ENCODE measurements at regions not wholly inside any gene's neighbourhood (a gene's known extent, or its start where the extent isn't known, plus 50 kb on each side); places are given as distances from the start of the nearest gene placed in this dataset.

GRCh38 chr20:11555510-11555909, 362.2 kb upstream of the BTBD3 start:
- H3F3A ChIP-seq (ENCODE audit: low read depth) = no peaks in the 10 kb centered on the region
- no peak overlapping the region for H2AFZ ChIP-seq (ENCODE audit: low read length)
- no peaks in the 10 kb centered on the region for H3K9me3 ChIP-seq (ENCODE audit: insufficient read depth, low read depth, low read length)
- H3K27me3 ChIP-seq (ENCODE audit: insufficient read depth, low read length, poor library complexity, severe bottlenecking) = no peaks in the 10 kb centered on the region
- no peaks in the 10 kb centered on the region for H3K9me2 ChIP-seq (replicated peaks; ENCODE audit: low read depth, low read length)
- TF ChIP-seq EZH2phosphoT487 (IDR thresholded peaks at IDR 0.05; ENCODE audit: borderline replicate concordance) (no peak), CTCF (conservative IDR thresholded peaks at IDR 0.05; ENCODE audit: low read length) (no peak)
- no peak overlapping the region for H3K9ac ChIP-seq (ENCODE audit: low read depth, low read length, poor library complexity, severe bottlenecking)
- H3K36me3 ChIP-seq (ENCODE audit: insufficient read depth, low read length) = no peaks in the 10 kb centered on the region
- H3K4me1 ChIP-seq (ENCODE audit: insufficient read depth, low read length, poor library complexity, severe bottlenecking) = no peaks in the 10 kb centered on the region
- H4K20me1 ChIP-seq (ENCODE audit: insufficient read depth, low read length, poor library complexity, severe bottlenecking) = no peaks in the 10 kb centered on the region
- no peak overlapping the region for H3K4me3 ChIP-seq (ENCODE audit: low read length, poor library complexity, severe bottlenecking)
- no peak overlapping the region for H3K4me2 ChIP-seq (ENCODE audit: low read depth, low read length, poor library complexity, severe bottlenecking)
- no peaks in the 10 kb centered on the region for H3K79me2 ChIP-seq (ENCODE audit: insufficient read depth, low read length)

DNA sequence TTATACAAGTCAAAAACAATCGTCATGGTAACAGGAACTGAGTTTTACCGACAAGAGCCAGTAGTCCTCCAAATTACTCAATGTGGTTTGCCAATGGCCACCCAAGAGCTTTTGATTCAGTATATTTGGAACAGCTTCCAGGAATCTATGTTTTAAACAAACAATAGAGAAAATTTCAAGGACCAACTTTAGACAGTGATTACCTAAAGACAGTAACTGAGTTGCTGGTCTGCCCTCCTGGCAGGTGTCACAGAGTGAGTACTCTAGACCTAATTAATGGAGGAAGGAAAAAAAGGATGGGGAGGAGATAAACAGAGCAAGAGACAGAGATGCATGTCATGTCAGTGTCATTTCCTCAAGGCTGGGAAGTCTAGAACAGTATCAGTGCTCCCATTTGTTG, 361.3 kb upstream of the BTBD3 start:
- Histone ChIP-seq H3F3A (ENCODE audit: low read depth) (no peaks in the 10 kb centered on the region), H4K20me1 (ENCODE audit: insufficient read depth, low read length, poor library complexity, severe bottlenecking) (no peaks in the 10 kb centered on the region), H3K9me3 (ENCODE audit: insufficient read depth, low read depth, low read length) (no peaks in the 10 kb centered on the region), H2AFZ (ENCODE audit: low read length) (no peak overlapping the region), H3K9ac (ENCODE audit: low read depth, low read length, poor library complexity, severe bottlenecking) (no peak overlapping the region), H3K4me1 (ENCODE audit: insufficient read depth, low read length, poor library complexity, severe bottlenecking) (no peaks in the 10 kb centered on the region), H3K9me2 (replicated peaks; ENCODE audit: low read depth, low read length) (no peaks in the 10 kb centered on the region), H3K4me3 (ENCODE audit: low read length, poor library complexity, severe bottlenecking) (no peak overlapping the region), H3K27me3 (ENCODE audit: insufficient read depth, low read length, poor library complexity, severe bottlenecking) (no peaks in the 10 kb centered on the region), H3K79me2 (ENCODE audit: insufficient read depth, low read length) (no peaks in the 10 kb centered on the region), H3K4me2 (ENCODE audit: low read depth, low read length, poor library complexity, severe bottlenecking) (no peak overlapping the region), H3K36me3 (ENCODE audit: insufficient read depth, low read length) (no peaks in the 10 kb centered on the region)
- no peak for TF ChIP-seq EZH2phosphoT487 (IDR thresholded peaks at IDR 0.05; ENCODE audit: borderline replicate concordance)

DNA sequence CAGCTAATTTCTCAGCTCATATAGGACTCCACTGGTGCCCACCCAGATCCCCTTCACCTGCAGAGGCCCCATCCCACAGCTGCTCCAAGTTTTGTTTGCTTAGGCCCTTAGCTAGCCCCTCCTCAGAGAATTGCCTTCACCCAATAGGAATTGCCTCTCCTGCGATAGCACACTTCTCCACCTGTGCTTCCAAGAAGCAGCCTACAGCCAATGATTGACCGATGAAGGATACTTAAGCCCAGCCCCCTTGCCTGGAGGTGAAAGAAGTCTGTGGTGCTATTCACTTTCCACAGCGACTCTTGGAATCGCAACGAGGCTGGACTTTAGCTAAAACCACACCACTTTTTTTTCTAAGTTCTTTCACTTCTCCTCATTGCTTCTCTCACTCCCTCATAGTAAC, 353.2 kb upstream of the BTBD3 start:
- no peaks in the 10 kb centered on the region for H3K9me3 ChIP-seq (ENCODE audit: insufficient read depth, low read depth, low read length)
- no peaks in the 10 kb centered on the region for H3K27me3 ChIP-seq (ENCODE audit: insufficient read depth, low read length, poor library complexity, severe bottlenecking)
- no peak overlapping the region for H3K4me2 ChIP-seq (ENCODE audit: low read depth, low read length, poor library complexity, severe bottlenecking)
- H3K4me3 ChIP-seq (ENCODE audit: low read length, poor library complexity, severe bottlenecking) = no peak overlapping the region
- H3K9me2 ChIP-seq (replicated peaks; ENCODE audit: low read depth, low read length) = no peaks in the 10 kb centered on the region
- no peak overlapping the region for H2AFZ ChIP-seq (ENCODE audit: low read length)
- H3K36me3 ChIP-seq (ENCODE audit: insufficient read depth, low read length) = no peaks in the 10 kb centered on the region
- H3F3A ChIP-seq (ENCODE audit: low read depth) = no peaks in the 10 kb centered on the region
- H3K9ac ChIP-seq (ENCODE audit: low read depth, low read length, poor library complexity, severe bottlenecking) = no peak overlapping the region
- no peaks in the 10 kb centered on the region for H4K20me1 ChIP-seq (ENCODE audit: insufficient read depth, low read length, poor library complexity, severe bottlenecking)
- H3K4me1 ChIP-seq (ENCODE audit: insufficient read depth, low read length, poor library complexity, severe bottlenecking) = no peaks in the 10 kb centered on the region
- TF ChIP-seq CTCF (conservative IDR thresholded peaks at IDR 0.05; ENCODE audit: low read length) (no peak), EZH2phosphoT487 (IDR thresholded peaks at IDR 0.05; ENCODE audit: borderline replicate concordance) (no peak)
- no peaks in the 10 kb centered on the region for H3K79me2 ChIP-seq (ENCODE audit: insufficient read depth, low read length)

- H3F3A ChIP-seq (ENCODE audit: low read depth) = no peaks in the 10 kb centered on the region
- H3K4me2 ChIP-seq (ENCODE audit: low read depth, low read length, poor library complexity, severe bottlenecking) = no peak overlapping the region
- H3K36me3 ChIP-seq (ENCODE audit: insufficient read depth, low read length) = no peaks in the 10 kb centered on the region
- H3K9me2 ChIP-seq (replicated peaks; ENCODE audit: low read depth, low read length) = no peaks in the 10 kb centered on the region
- H3K4me1 ChIP-seq (ENCODE audit: insufficient read depth, low read length, poor library complexity, severe bottlenecking) = no peaks in the 10 kb centered on the region
- no peaks in the 10 kb centered on the region for H3K9me3 ChIP-seq (ENCODE audit: insufficient read depth, low read depth, low read length)
- no peak for TF ChIP-seq EZH2phosphoT487 (IDR thresholded peaks at IDR 0.05; ENCODE audit: borderline replicate concordance)
- no peak for TF ChIP-seq CTCF (conservative IDR thresholded peaks at IDR 0.05; ENCODE audit: low read length)
- no peak overlapping the region for H2AFZ ChIP-seq (ENCODE audit: low read length)
- no peaks in the 10 kb centered on the region for H4K20me1 ChIP-seq (ENCODE audit: insufficient read depth, low read length, poor library complexity, severe bottlenecking)
- no peak overlapping the region for H3K4me3 ChIP-seq (ENCODE audit: low read length, poor library complexity, severe bottlenecking)
- no peak overlapping the region for H3K9ac ChIP-seq (ENCODE audit: low read depth, low read length, poor library complexity, severe bottlenecking)
- H3K27me3 ChIP-seq (ENCODE audit: insufficient read depth, low read length, poor library complexity, severe bottlenecking) = no peaks in the 10 kb centered on the region
- H3K79me2 ChIP-seq (ENCODE audit: insufficient read depth, low read length) = no peaks in the 10 kb centered on the region
Observed at GRCh38 chr20:11569163-11569562, 348.5 kb upstream of the BTBD3 start.
